Nephron progenitor cell (in vitro differentiated cells): ENCODE measurements at regions not wholly inside any gene's neighbourhood (a gene's known extent, or its start where the extent isn't known, plus 50 kb on each side); places are given as distances from the start of the nearest gene placed in this dataset.
"Not testable (repeated sequence)": the region's sequence is repeated elsewhere in the genome, so short reads cannot be mapped to it uniquely, and the experiment has no call there.

Experiments used
- DNase-seq: peaks from one replicate; pipeline ENCODE4 v3.0.0; 2021
- H3K27ac Mint-ChIP-seq: 2 replicates; pipeline ENCODE4 v1.8.0; 2021; ENCODE audit warnings: mild to moderate bottlenecking, moderate library complexity, mixed read lengths
- H3K27me3 Mint-ChIP-seq: 2 replicates; pipeline ENCODE4 v1.8.0; 2021; ENCODE audit warnings: mild to moderate bottlenecking, low read depth, mixed read lengths; ENCODE audit not compliant: poor library complexity
- H3K36me3 Mint-ChIP-seq: 2 replicates; pipeline ENCODE4 v1.8.0; 2021; ENCODE audit warnings: low read depth, mixed read lengths
- H3K4me1 Mint-ChIP-seq: 2 replicates; pipeline ENCODE4 v1.8.0; 2021; ENCODE audit warnings: mixed read lengths
- H3K4me3 Mint-ChIP-seq: 2 replicates; pipeline ENCODE4 v1.8.0; 2021; ENCODE audit warnings: mild to moderate bottlenecking, moderate library complexity, mixed read lengths
- H3K9me3 Mint-ChIP-seq: 2 replicates; pipeline ENCODE4 v1.8.0; 2021; ENCODE audit warnings: mild to moderate bottlenecking, moderate library complexity, mixed read lengths
- CTCF ChIP-seq: fragments of 200-600 bp; sonication (generic); IDR thresholded peaks from 2 replicates; pipeline ENCODE4 v1.5.0; 2021; ENCODE audit warnings: antibody characterized with exemption

- peaks cover 5% of the 10 kb centered on the region for H3K4me1 Mint-ChIP-seq
- H3K27ac Mint-ChIP-seq = no peak overlapping the region
- H3K9me3 Mint-ChIP-seq = peaks cover 8% of the 10 kb centered on the region
- H3K36me3 Mint-ChIP-seq = no peaks in the 10 kb centered on the region
- no peak for DNase-seq
- H3K4me3 Mint-ChIP-seq = no peak overlapping the region
- H3K27me3 Mint-ChIP-seq = no peaks in the 10 kb centered on the region
- TF ChIP-seq CTCF = no peak
Observed at GRCh38 chr2:145407-145806, 99.1 kb upstream of the FAM110C start.

DNA sequence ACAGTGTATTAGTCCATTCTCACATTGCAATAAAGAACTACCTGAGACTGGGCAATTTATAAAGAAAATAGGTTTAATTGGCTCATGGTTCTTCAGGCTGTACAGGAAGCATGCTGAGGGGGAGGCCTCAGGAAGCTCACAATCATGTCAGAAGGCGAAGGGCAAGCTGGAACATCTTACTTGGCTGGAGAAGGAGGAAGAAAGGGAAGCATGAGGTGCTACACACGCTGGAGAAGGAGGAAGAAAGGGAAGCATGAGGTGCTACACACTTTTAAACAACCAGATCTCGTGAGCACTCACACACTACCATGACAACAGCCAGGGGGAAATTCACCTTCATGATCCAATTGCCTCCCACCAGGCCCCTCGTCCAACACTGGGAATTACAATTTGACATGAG lies 95.3 kb upstream of the FAM110C start:
- Mint-ChIP-seq H3K27ac (no peak overlapping the region), H3K36me3 (no peaks in the 10 kb centered on the region), H3K4me1 (peaks cover 5% of the 10 kb centered on the region), H3K9me3 (peaks cover 8% of the 10 kb centered on the region), H3K27me3 (peaks cover 7% of the 10 kb centered on the region), H3K4me3 (no peak overlapping the region)
- DNase-seq = no peak
- TF ChIP-seq CTCF = no peak

DNA sequence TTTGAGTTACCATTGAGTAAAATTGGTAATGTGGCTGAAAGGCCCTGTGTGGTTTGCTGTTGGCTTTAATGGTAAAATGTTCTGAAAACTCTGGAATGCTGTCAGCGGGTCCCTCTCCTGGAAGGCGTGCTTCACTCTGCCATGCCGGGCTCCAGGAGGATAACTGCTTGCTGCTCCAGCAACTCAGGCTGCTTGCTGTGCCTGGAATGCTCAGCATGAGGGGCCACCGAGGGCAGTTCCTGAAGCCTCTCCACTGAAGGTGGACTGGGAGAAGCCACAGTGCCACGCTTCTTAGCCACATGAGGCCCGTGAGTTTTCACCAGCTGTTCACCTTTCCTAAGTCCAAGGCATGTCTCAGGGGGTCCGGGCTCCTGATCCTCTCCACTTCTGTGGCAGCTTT lies 90.4 kb upstream of the FAM110C start:
- no peak for TF ChIP-seq CTCF
- Mint-ChIP-seq H3K4me1 (no peaks in the 10 kb centered on the region), H3K4me3 (no peak overlapping the region), H3K9me3 (peaks cover 8% of the 10 kb centered on the region), H3K27me3 (peaks cover 10% of the 10 kb centered on the region), H3K27ac (no peak overlapping the region), H3K36me3 (no peaks in the 10 kb centered on the region)
- DNase-seq = no peak

- no peak for TF ChIP-seq CTCF
- Mint-ChIP-seq H3K4me3 (no peak overlapping the region), H3K4me1 (no peaks in the 10 kb centered on the region), H3K27ac (no peak overlapping the region), H3K27me3 (peaks cover 6% of the 10 kb centered on the region), H3K9me3 (peaks cover 17% of the 10 kb centered on the region), H3K36me3 (no peaks in the 10 kb centered on the region)
- DNase-seq = no peak
Observed at GRCh38 chr2:133675-134593, 87.6 kb upstream of the FAM110C start.

DNA sequence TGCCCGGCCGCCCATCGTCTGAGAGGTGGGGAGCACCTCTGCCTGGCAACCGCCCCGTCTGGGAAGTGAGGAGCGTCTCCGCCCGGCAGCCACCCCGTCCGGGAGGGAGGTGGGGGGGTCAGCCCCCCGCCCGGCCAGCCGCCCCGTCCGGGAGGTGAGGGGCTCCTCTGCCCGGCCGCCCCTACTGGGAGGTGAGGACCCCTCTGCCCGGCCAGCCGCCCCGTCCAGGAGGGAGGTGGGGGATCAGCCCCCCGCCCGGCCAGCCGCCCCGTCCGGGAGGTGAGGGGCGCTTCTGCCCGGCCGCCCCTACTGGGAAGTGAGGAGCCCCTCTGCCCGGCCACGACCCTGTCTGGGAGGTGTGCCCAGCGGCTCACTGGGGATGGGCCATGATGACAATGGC lies 80.5 kb upstream of the FAM110C start:
- DNase-seq, H3K27me3 Mint-ChIP-seq, H3K36me3 Mint-ChIP-seq, H3K4me3 Mint-ChIP-seq, H3K27ac Mint-ChIP-seq: not testable (repeated sequence)
- H3K9me3 Mint-ChIP-seq = peaks cover 33% of the 10 kb centered on the region
- peaks cover 19% of the 10 kb centered on the region for H3K4me1 Mint-ChIP-seq

DNA sequence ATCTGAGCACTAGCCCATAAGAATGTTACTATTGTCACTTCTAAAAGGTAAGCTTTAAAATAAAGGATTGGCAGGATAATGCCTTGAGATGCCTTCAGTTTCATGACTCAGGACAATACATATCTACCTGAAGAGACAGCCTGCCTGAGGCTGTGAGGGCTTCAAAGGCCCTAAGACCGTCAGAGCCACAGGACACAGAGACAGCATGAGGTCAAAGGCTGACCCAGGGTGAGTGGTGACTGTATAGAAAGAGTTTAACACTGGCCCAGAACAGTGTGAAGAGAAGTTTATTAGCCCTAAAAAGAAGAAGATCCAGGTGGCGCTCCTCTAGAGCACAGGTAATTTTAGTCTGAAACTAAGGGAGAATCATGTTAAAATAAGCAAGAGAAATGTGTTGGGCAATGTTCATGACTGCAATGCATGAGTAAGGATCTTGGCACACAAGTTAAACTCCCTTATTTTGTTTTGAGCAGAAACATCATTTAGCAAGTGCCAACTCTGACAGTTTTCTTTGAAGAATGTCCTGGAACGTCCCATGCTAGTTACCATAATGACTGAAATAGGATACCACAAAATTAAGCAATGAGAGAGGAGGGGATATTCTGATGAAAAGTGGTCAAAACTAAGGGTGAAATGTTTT lies 78.1 kb upstream of the FAM110C start:
- Mint-ChIP-seq H3K36me3 (peaks cover 5% of the 10 kb centered on the region), H3K27me3 (peaks cover 5% of the 10 kb centered on the region), H3K9me3 (peaks cover 28% of the 10 kb centered on the region), H3K4me3 (no peak overlapping the region), H3K4me1 (peaks cover 22% of the 10 kb centered on the region), H3K27ac (no peak overlapping the region)
- no peak for TF ChIP-seq CTCF
- DNase-seq = no peak
